HG03135 (cell line): ENCODE measurements at regions not wholly inside any gene's neighbourhood (a gene's known extent, or its start where the extent isn't known, plus 50 kb on each side); places are given as distances from the start of the nearest gene placed in this dataset.
"Not testable (repeated sequence)": the region's sequence is repeated elsewhere in the genome, so short reads cannot be mapped to it uniquely, and the experiment has no call there.

Experiments
- ATAC-seq: cut with Tn5 transposase; IDR thresholded peaks from one replicate; pipeline ENCODE4 v1.9.1; 2021; ENCODE audit warnings: mild to moderate bottlenecking, moderate library complexity; ENCODE audit not compliant: unreplicated experiment

GRCh38 chr10:64881257-64881656, 1360.1 kb downstream of the REEP3 start:
- no peak for ATAC-seq

- ATAC-seq: no peak
These were observed 1375.4 kb downstream of the REEP3 start for GRCh38 chr10:64896582-64896981.

GRCh38 chr10:64906311-64906710, 1385.1 kb downstream of the REEP3 start:
- not testable (repeated sequence) for ATAC-seq

GRCh38 chr10:64924306-64924705, 1403.1 kb downstream of the REEP3 start:
- not testable (repeated sequence) for ATAC-seq

GRCh38 chr10:64952042-64952441, 1430.8 kb downstream of the REEP3 start:
- ATAC-seq: no peak

- no peak for ATAC-seq
These were observed 1435.2 kb downstream of the REEP3 start for GRCh38 chr10:64956441-64956840.

- ATAC-seq: no peak
These were observed 1437.9 kb downstream of the REEP3 start for GRCh38 chr10:64959116-64959515.

GRCh38 chr10:64959883-64960282, 1438.7 kb downstream of the REEP3 start:
- ATAC-seq: no peak

GRCh38 chr10:64973391-64973790, 1452.2 kb downstream of the REEP3 start:
- ATAC-seq: no peak

GRCh38 chr10:64976150-64976549, 1454.9 kb downstream of the REEP3 start:
- ATAC-seq: no peak

- ATAC-seq: no peak
These were observed 1456.7 kb downstream of the REEP3 start for GRCh38 chr10:64977915-64978314.

- ATAC-seq: no peak
These were observed 1475.7 kb downstream of the REEP3 start for GRCh38 chr10:64996886-64997285.

GRCh38 chr10:65010845-65011244, 1489.6 kb downstream of the REEP3 start:
- ATAC-seq: no peak

- no peak for ATAC-seq
These were observed 1496.3 kb downstream of the REEP3 start for GRCh38 chr10:65017523-65017922.

GRCh38 chr10:65024886-65025285, 1503.7 kb downstream of the REEP3 start:
- ATAC-seq: no peak

GRCh38 chr10:65030263-65030662, 1509.1 kb downstream of the REEP3 start:
- ATAC-seq: no peak

- no peak for ATAC-seq
These were observed 1511.9 kb downstream of the REEP3 start for GRCh38 chr10:65032867-65033769.

GRCh38 chr10:65033957-65034356, 1512.8 kb downstream of the REEP3 start:
- ATAC-seq: no peak

- ATAC-seq: no peak
These were observed 1519.6 kb downstream of the REEP3 start for GRCh38 chr10:65040796-65041195.

- no peak for ATAC-seq
These were observed 1520.1 kb downstream of the REEP3 start for GRCh38 chr10:65041307-65041706.

GRCh38 chr10:65042496-65042895, 1521.3 kb downstream of the REEP3 start:
- ATAC-seq: no peak

GRCh38 chr10:65046831-65047230, 1525.6 kb downstream of the REEP3 start:
- no peak for ATAC-seq

- ATAC-seq: not testable (repeated sequence)
These were observed 1530.9 kb downstream of the REEP3 start for GRCh38 chr10:65052111-65052510.
